HCT116 (cell line): ENCODE measurements at regions not wholly inside any gene's neighbourhood (a gene's known extent, or its start where the extent isn't known, plus 50 kb on each side); places are given as distances from the start of the nearest gene placed in this dataset.

Experiments used
- CTCF ChIP-seq, 3 experiments: fragments of 200-600 bp in 1 of 3; sonication (generic) in 1 of 3; IDR thresholded peaks in 2 of 3; conservative IDR thresholded peaks in 1 of 3; 2 replicates each; pipeline ENCODE4 v1.5.1; 2012 to 2017; ENCODE audit warnings: low read depth in 2 of 3, low read length in 2 of 3, antibody characterized with exemption in 1 of 3, borderline replicate concordance in 1 of 3, control low read depth in 1 of 3, mild to moderate bottlenecking in 1 of 3, mixed read lengths in 1 of 3, mixed run types in 1 of 3, moderate library complexity in 1 of 3; ENCODE audit not compliant: insufficient read depth in 1 of 3
- EZH2phosphoT487 ChIP-seq: fragments of 200-600 bp; IDR thresholded peaks from 2 replicates; pipeline ENCODE4 v1.6.1; 2018; ENCODE audit warnings: antibody characterized with exemption, borderline replicate concordance
- POLR2A ChIP-seq: IDR thresholded peaks from 2 replicates; pipeline ENCODE4 v1.7.0; 2011; ENCODE audit warnings: borderline replicate concordance; ENCODE audit not compliant: insufficient read depth, insufficient read length; ENCODE audit errors: extremely low read depth
- POLR2AphosphoS5 ChIP-seq: IDR thresholded peaks from 2 replicates; pipeline ENCODE4 v1.6.1; 2011; ENCODE audit warnings: mild to moderate bottlenecking, low read depth, low read length, moderate library complexity
- RAD21 ChIP-seq: IDR thresholded peaks from 2 replicates; pipeline ENCODE4 v1.6.1; 2012; ENCODE audit warnings: low read depth, mild to moderate bottlenecking
- SIN3A ChIP-seq: IDR thresholded peaks from 2 replicates; pipeline ENCODE4 v1.6.1; 2012; ENCODE audit warnings: low read depth
- SRF ChIP-seq: IDR thresholded peaks from 2 replicates; pipeline ENCODE4 v1.6.1; 2012; ENCODE audit warnings: low read depth
- YY1 ChIP-seq: IDR thresholded peaks from 2 replicates; pipeline ENCODE4 v1.6.1; 2011; ENCODE audit warnings: low read length, low read depth, moderate library complexity, mild to moderate bottlenecking; ENCODE audit not compliant: insufficient replicate concordance; ENCODE audit errors: extremely low read depth
- TF ChIP-seq, protein P1 (sequence below): IDR thresholded peaks from 2 replicates; pipeline ENCODE4 v1.6.1; 2012
- TF ChIP-seq, protein P2 (sequence below): IDR thresholded peaks from 2 replicates; pipeline ENCODE4 v1.6.1; 2012; ENCODE audit warnings: low read depth

GRCh38 chr5:171575808-171576207 is 156.4 kb downstream of the FGF18 start:
- TF ChIP-seq EZH2phosphoT487 = no peak
- TF ChIP-seq CTCF (IDR thresholded peaks at IDR 0.05 in 2 of 3, conservative IDR thresholded peaks at IDR 0.05 in 1 of 3; ENCODE audit: borderline replicate concordance in 1 of 3, insufficient read depth in 1 of 3, low read depth in 2 of 3, low read length in 2 of 3) = no peak
- TF ChIP-seq, protein P1, sequence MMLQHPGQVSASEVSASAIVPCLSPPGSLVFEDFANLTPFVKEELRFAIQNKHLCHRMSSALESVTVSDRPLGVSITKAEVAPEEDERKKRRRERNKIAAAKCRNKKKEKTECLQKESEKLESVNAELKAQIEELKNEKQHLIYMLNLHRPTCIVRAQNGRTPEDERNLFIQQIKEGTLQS = no peak
- TF ChIP-seq POLR2A = no peak
- TF ChIP-seq YY1 = no peak
- no peak for TF ChIP-seq POLR2AphosphoS5
- TF ChIP-seq, protein P2, sequence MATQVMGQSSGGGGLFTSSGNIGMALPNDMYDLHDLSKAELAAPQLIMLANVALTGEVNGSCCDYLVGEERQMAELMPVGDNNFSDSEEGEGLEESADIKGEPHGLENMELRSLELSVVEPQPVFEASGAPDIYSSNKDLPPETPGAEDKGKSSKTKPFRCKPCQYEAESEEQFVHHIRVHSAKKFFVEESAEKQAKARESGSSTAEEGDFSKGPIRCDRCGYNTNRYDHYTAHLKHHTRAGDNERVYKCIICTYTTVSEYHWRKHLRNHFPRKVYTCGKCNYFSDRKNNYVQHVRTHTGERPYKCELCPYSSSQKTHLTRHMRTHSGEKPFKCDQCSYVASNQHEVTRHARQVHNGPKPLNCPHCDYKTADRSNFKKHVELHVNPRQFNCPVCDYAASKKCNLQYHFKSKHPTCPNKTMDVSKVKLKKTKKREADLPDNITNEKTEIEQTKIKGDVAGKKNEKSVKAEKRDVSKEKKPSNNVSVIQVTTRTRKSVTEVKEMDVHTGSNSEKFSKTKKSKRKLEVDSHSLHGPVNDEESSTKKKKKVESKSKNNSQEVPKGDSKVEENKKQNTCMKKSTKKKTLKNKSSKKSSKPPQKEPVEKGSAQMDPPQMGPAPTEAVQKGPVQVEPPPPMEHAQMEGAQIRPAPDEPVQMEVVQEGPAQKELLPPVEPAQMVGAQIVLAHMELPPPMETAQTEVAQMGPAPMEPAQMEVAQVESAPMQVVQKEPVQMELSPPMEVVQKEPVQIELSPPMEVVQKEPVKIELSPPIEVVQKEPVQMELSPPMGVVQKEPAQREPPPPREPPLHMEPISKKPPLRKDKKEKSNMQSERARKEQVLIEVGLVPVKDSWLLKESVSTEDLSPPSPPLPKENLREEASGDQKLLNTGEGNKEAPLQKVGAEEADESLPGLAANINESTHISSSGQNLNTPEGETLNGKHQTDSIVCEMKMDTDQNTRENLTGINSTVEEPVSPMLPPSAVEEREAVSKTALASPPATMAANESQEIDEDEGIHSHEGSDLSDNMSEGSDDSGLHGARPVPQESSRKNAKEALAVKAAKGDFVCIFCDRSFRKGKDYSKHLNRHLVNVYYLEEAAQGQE = no peak
- no peak for TF ChIP-seq SRF
- no peak for TF ChIP-seq RAD21
- TF ChIP-seq SIN3A = no peak
